Suppressor macrophage (primary cell): ENCODE measurements at regions not wholly inside any gene's neighbourhood (a gene's known extent, or its start where the extent isn't known, plus 50 kb on each side); places are given as distances from the start of the nearest gene placed in this dataset.

Experiments
- DNase-seq, 4 experiments: peaks; one replicate each; pipeline ENCODE4 v3.0.0-alpha.2; 2020 to 2022

DNA sequence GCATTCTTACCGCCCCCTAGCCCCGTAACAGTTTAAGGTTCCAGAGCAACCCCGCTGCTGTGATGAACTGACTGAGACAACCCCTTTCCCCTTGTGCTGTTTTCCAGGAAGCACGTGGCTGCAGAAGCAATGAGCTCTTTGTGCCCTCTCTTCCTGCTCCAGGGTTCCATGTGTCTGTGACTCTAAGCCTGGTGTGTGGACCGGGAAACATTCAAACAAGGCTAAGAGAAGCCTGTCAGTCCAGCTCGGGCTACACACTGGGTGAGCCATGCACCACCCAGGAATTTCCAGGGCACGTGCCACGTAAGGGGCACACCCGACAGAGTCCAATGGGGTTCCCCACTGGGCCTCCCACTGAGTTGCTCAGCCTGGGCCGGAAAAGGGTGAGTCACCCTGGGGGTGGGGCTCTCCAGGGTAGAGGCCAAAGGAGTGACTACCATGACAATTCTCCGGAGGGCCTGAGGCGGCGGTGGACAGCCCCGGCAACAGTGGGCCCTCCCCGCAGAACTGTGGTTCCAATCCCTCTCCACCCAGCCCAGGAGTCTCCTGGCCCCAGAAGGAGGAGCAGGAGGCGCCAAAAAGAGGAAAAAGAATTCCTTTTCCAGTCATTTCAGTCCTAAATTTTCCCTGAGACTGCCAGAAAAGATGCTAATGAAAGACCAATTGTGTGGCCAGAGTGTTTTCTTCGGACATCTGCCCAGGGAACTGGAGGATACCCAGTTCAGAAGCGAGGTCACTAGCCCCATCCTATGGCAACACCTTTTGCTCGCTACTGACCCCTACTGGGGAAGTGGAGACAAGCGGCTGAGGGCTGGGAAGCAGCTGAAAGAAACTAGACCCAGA, 157.8 kb upstream of the SLC1A4 start:
- peak; percentile 93 to 98 (median 96) for DNase-seq

DNA sequence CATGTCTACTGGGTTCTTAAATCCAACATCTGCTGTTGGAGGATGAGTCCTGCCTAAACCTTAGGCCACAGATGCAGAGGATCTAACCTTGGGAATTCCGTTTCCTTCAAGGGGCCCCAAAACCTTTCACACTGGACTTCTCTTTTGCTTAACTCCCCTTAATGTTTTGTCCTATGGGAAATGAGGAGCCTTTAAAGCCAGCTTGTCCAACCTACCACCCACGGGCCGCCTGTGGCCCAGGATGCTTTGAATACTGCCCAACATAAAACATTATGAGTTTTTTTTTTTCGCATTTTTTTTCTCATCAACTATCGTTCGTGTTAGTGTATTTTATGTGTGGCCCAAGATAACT, 157.2 kb upstream of the SLC1A4 start:
- DNase-seq, result no peak

DNA sequence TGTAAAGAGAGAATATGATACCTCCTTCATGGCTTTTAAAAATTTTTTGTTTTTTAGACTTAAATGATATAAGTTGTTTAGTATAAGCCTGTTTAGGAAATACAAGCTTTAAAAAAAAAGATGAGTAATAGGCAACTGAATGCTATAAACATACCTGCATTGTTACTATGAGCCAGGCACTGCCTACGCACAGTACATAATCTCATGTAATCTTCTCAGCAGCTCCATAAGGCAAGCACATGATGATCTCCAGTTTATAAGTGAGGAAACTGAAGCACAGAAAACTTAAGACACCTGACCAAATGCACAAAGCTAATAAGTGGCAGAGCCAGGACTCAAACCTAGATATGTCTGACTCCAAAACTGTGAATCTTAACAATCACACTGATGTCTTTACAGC, 156.3 kb upstream of the SLC1A4 start:
- peak in 2 of 4 experiments; percentile 43 to 47 for DNase-seq

DNA sequence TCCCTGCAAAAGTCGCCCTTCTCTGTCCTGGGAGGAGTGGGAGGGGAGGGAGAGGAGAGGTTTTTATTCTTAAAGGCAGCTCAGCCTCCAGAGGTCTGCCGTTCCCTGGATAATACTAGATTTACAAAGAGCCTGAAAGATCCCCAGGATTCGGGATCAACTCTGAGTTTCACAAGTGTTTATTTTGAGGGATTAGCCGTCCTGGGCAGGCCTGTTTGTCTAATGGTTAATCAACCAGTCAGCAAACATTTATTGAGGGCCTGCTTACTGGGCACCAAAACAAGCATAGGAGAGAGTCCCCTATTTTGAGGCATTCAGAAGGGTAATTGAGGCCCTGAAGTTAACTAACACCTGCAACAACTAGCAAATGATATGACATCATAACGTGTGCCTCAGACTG, 152.6 kb upstream of the SLC1A4 start:
- DNase-seq, result no peak

DNA sequence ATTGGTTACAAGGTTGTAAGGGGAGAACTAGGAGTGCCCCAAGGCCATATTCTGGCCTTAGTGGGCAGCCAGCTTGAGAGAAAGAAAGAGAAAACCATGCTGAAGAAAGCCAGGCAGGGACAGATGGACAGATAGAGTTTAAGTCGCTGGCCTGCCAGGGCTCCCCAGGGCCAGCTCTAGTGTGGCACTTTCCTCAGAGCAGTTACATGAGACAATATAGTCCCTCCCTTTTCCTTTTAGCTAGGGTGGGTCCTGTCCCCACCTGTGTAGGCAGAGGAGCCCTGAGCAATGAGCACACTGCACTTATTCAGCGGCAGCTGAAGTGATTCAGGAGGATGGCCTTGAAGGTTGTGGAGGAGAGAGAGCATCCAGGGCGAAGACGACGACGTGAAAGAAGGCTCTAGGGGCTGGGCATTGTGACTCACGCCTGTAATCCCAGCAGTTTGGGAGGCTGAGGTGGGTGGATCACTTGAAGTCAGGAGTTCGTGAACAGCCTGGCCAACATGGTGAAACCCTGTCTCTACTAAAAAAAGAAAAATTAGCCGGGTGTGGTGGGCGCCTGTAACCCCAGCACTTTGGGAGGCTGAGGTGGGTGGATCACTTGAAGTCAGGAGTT, 152.0 kb upstream of the SLC1A4 start:
- DNase-seq, result peak; percentile 77 to 92 (median 86)

DNA sequence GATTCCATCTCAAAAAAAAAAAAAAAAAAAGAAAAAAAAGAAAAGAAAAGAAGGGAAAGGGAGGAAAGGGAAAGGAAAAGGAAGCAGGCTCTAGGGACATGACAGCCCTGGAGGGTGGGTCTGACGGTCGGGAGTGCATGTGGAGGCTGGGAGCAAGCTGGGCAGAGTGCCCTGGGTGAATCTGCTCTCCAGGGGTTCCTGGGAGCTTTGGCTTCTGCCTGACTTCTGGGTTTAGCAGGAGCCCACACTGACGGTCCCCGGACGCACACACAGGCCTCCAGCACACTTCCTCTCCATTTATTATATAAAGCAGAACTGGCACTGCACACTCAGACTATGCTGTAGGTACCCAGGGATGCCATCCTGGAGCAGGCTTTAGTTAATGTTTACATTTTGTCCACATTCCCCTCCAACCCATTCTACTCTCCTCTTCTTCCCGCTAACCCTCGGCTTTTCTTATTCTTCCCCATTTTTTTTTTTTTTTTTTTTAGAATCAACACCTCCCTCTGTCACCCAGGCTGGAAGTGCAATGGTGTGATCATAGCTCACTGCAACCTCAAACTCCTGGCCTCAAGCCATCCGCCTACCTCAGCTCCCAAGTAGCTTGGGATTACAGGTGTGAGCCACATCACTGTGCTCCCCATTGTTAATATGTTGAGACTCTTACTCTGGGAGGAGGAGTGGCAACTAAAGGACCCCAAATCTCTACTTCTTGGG, 151.1 kb upstream of the SLC1A4 start:
- DNase-seq, result peak; percentile 81 to 89 (median 87)

DNA sequence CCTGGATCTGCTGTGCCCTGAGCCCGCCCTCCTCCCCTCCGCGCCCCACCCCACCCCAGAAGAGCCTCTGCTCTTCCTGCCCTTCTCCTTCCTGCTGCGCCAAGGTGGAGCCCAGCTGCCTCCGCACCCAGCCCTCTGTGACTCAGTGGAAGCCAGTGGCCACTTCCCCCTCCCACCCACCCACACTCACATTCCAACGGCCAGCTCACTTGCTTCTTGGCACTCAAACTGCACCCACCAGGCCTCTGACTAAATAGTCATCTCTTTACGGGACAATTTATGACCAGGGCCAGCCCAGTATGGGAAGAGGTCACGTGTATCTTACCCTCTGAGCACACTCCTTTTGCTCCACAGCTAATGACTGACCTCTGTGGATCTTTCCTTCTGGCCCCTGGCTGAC, 150.4 kb upstream of the SLC1A4 start:
- peak; percentile 84 to 97 (median 91) for DNase-seq

DNA sequence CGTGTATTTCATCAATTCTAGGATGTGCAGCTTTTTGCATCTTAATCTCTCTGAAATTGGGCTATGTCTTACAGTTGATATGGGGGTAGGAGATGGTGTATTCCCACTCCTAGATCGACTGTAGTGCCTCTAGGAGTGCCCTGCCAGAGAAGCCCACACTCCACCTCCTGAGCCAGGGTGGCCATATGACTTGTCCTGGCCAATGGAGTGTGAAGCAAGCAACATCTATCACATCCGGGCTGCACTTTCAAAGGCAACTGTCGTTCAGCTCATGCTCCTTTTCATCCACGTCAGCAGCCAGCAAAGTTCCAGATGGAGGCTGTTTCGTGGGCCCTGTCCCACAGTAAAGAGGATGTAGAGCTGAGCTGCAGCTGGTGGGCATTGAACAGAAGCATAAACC, 149.4 kb upstream of the SLC1A4 start:
- DNase-seq, result peak; percentile 81 to 91 (median 84)

DNA sequence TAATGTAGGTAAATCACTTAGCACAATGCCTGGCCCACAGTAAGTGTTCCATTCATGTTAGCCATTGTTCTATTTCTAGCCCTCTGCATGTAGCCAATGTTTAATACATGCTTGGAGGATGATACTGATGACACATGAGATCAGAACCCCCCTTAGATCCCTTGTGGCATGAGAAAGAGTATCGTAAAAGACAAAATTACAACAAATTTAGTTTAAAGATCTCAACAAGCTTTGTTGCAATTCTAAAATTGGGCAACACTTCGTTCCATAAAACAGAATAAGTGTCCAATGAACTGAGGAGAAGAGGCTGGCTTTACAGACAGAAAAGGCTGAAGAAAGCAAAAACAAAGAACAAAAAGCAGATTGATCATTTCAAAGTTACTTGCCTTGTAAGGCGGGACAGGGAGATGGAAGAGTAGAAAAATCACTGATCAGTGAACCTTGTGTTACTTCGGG, 148.7 kb upstream of the SLC1A4 start:
- DNase-seq, result peak in 2 of 4 experiments; percentile 54 to 65

DNA sequence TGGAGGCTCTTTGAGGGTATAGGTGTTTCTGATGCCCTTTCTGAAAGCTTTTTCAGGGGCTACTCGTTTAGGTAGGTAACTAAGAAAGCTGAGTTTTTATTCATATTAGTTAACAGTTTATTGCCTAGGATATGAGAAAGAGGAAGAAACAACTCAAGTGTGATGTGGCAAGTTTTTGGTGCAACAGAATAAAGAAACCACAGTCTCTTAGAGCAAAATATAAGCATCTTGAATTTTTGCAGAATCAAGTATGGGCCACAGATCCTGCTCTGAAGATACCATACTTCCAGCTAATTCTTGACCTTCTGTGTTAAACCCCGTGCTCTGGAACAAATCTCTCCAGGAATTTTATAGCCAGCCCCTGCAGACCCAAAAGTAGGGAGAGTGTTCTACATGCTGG, 147.7 kb upstream of the SLC1A4 start:
- peak in 2 of 4 experiments; percentile 68 to 75 for DNase-seq

DNA sequence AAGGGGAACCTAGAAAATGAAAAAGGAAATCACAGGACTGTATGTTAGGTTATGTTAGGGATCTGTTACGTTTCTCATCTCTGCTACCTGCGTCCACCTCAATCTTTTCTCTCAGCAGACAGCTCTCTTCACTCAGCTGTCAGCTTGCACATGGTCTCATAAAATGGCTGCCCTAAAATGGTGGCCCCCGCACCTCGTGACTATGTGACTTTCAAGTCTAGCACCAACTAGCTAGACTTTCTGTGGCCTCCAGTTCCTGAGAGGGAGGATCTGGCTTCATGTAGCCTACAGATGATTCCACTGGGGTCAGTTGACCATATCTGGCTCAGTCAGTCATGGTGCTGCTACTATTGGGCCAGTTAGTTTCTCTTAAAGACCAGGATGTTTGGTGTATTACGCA, 147.2 kb upstream of the SLC1A4 start:
- no peak for DNase-seq

DNA sequence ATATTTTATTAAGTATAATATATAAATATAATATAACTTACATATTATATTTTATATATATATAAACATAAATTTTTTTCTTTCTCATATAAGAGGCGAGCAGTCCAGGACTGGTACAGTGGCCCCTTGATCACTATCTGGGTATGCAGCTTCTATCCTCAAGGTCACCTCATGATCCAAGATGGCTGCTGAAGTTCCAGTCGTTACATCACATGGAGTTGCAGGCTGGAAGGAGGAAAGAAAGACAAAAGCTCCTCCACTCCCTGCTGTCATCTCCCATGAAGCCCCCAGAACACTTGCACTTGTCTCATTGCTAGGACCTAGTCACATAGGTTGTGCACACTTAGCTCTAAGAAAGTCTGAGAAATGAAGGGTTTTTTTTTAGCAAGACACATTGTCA, 145.1 kb upstream of the SLC1A4 start:
- no peak for DNase-seq

DNA sequence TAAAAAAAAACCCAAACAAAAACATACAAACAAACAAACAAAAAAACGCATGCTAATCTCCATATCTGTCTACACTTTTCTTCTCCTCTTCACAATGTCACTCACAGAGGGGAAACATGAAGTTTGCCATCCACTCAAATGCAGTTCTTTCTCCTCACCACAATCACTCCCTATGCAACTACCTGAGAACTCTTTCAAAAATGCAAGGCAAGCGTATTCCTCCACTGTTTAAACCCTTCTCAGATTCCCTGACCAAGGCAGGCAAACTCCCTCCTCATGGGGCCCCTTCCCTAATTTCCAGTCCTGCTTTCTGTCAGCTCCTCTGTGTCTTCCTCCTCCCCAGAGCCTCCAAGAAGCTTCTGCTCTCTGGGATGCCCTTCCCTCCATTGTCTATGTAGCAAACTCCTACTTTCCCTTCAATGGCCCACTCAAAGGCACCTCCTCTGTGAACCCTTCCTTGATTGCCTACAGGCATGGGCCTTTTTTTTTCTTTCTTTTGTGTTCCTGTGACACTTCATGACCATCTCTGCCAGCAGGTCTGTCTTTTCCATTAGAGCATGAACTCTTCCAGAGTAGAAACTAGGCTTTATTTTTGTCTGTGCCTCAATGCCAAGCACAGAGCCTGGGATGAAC, 143.8 kb upstream of the SLC1A4 start:
- DNase-seq, result no peak

DNA sequence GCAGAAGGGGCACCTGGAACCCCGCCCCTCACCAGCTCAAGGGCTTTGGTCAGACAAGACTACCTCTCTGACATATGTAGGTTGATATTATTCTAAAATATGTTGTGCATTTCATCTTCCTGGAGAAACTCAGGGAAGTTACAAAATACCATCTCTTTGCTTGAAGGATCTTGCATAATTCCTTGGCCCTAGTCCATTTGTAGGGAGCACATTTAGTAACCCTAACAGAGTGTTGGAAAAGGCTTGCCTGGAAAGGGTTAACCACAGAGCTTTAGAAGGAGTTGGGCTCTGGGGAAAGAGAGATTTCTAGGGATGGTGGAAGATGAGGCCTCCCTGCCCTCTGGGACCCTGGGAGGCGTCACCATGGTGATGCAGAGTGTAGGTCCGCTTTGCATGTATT, 143.0 kb upstream of the SLC1A4 start:
- DNase-seq, result peak in 3 of 4 experiments; percentile 38 to 81 (median 74)

DNA sequence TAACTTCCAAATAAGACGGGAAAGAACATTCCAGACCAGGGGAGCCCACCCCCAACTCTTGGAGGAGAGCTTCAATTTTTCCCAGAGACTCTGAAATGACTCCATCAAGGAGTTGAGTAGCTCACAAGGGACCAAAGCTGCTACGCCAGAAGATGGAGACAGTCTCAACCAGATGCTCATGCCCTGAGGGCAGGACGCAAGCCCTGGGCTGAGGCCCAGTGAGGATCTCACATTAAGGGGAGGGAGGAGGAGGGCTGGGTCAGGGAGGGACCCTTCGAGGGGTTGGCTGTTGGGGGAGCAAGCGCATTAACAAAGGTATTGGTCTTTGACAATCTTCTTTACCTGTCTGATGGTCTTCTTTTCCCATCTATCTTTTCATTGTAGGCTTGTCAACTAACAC, 141.3 kb upstream of the SLC1A4 start:
- DNase-seq, result no peak

DNA sequence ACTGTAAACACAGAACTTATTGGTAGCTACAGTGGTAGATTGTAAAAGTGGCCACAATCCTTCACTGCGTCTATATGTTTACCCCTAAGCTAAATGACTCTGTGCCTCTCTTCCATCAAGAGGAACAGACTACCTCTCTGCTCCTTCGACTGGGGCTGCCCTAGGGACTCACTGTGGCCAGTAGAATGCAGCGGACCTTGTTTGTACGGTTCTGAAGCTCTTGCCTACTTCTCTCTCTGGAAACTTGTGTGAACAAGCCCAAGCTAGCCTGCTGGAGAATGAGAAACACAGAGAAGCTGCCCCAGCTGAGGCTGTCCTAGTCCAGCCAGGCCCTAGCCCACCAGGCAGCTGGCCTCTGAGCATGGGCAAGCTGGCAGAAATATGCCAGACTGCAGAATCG, 140.8 kb upstream of the SLC1A4 start:
- no peak for DNase-seq

DNA sequence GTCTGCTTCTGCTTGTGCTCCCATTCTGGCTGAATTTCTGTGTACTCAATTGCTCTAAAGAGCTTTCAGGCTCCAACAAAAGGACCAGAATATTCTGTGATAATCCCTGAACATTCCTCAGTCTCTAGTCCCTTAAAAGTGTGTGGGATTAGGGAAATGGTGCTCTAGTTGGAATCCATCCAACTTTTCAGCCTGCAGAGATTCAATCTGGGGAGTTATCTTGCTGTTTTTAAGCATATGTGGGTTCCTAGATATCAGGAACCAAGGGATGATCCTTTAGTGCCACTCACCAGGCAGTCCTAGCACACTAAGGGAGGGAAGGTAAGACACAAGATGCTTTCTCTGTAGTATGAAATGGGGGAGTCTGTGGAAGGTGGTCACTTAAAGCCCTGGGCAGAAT, 140.3 kb upstream of the SLC1A4 start:
- DNase-seq, result no peak

DNA sequence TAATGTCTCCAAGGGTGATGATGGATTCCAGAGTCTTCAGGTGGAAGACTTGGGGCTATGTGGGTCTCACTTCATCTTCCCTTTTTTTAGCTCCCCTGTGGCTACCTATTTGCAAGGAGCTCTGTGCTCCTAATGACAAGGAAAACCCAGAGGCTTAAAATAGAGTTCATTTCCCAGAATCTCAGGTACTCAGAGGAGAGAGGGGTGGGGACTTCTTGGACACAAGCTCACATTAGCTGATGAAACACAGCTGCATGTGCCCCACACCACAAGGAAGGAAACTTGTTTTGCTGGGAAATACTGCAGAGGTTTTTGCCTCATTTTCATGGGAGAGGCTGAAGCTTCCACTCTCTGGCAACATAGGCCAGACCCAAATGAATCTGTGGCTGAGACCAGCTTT, 138.6 kb upstream of the SLC1A4 start:
- DNase-seq, result no peak

DNA sequence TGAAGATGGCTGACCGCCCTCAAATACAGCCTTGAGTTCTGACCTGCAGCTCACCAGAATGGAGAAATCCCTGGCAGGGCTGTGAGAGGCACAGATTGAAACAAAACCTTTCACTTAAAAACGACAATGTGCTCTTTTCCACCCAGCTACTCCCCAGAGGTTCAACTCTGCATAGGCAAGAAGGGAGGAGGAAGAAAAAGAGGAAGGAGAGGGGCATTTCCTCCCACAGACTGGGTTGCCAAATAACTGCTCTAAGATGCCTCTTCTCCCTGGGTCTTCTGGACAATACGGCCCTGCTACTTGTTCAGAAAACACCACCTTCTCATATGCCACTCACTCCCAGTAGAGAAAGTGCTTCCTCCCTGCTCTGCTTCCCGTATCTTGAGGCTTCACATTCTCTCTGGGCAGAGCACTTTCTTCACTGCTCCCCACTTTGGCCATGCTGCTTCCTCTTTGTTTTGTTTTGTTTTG, 136.4 kb upstream of the SLC1A4 start:
- peak; percentile 82 to 94 (median 90) for DNase-seq

DNA sequence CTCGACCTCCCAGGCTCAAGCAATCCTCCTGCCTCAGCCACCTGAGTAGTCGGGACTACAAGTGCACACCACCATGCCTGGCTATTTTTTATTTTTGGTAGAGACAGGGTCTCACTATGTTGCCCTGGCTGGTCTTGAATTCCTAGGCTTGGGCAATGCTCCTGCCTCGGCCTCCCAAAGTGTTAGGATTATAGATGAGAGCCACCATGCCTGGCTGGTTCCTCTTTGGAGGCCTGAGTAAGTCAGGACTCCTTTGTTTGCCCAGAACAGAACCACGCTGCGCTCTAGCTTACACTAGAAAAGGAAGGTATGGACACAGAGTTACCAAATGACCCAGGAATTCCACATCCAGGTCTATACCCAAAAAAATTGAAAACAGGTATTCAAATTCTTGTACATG, 135.9 kb upstream of the SLC1A4 start:
- peak in 2 of 4 experiments; percentile 43 to 51 for DNase-seq

DNA sequence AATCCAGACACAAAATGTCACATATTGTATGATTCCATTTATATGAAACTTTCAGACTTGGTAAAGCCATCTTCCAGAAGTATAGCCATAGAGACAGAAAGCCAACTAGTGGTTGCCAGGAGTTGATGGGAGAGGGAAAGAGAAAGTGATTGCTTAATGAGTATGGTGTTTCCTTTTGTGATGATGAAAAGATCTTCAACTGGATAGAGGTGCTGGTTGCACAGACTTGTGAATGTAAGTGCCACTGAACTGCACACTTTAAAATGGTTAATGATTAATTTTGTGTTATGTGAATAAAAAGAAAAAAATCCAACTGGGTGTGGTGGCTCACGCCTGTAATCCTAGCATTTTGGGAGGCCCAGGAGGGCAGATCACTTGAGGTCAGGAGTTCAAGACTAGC, 135.3 kb upstream of the SLC1A4 start:
- peak in 2 of 4 experiments; percentile 48 to 57 for DNase-seq

DNA sequence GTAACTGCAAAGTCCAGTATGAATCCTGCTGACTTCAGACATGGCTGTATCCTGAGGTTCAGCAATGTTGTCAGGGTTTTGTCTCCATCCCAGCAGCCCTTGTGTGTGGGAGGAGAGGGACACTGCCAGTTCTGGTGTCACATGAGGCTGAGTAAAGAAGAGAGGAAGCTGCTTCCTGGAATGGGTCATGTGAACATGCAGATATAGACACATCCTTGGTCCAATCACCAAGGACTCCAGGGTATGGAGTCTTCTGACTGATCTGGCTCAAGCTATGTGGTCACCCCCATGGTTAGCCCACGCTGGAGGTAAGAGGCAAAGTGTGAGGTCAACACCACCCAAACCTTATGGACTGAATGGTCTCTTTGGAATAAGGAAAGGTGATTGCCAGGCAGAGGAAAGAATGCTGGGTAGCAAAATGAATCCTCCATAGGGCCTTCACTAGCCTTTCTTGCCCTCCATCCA, 134.4 kb upstream of the SLC1A4 start:
- DNase-seq, result peak; percentile 91 to 99 (median 96)
